ENCODE measurements at regions not wholly inside any gene's neighbourhood (a gene's known extent, or its start where the extent isn't known, plus 50 kb on each side); places are given as distances from the start of the nearest gene placed in this dataset.
A peak's percentile ranks its signal among the peaks of the same experiment; 100 is the strongest.

- Histone ChIP-seq H3K9ac (ENCODE audit: low read depth, low read length) (no peak overlapping the region), H3K36me3 (ENCODE audit: insufficient read depth, low read length) (no peaks in the 10 kb centered on the region), H3K4me2 (ENCODE audit: low read length) (no peak overlapping the region), H3K27me3 (ENCODE audit: control insufficient read depth, insufficient read depth, low read length) (no peaks in the 10 kb centered on the region), H3K4me3 (ENCODE audit: low read length) (no peak overlapping the region), H3K4me1 (ENCODE audit: control insufficient read depth, insufficient read depth, low read length) (no peaks in the 10 kb centered on the region), H3K9me3 (replicated peaks; ENCODE audit: low read length) (no peaks in the 10 kb centered on the region)
Measured at GRCh38 chr14:29123017-29123416, 356.4 kb downstream of the FOXG1 start.

GRCh38 chr14:29126361-29126760, 359.8 kb downstream of the FOXG1 start:
- no peak overlapping the region for H3K4me3 ChIP-seq (ENCODE audit: low read length)
- no peaks in the 10 kb centered on the region for H3K36me3 ChIP-seq (ENCODE audit: insufficient read depth, low read length)

DNA sequence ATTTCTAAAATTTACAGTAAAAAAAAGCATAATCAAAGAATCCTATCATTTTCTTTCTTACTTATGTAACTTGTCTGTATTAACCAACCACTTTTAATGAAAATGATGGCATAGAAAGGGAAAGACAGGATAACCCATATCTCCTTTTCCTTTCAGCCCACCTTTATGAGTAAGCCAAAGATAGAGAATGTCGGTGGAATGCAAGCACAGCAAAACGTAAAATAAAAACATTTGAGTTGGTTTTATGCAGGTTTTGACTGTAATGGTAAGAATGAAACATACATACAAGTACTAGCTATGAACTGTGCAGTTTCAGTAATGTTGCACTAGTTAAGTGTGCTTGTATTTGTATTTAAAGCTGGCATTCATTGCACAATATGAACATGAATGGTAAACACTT, 360.3 kb downstream of the FOXG1 start:
- Histone ChIP-seq H3K9ac (ENCODE audit: low read depth, low read length) (no peak overlapping the region), H3K4me3 (ENCODE audit: low read length) (no peak overlapping the region)

More at GRCh38 chr14:29126361-29126760, 359.8 kb downstream of the FOXG1 start:
- H3K4me1 ChIP-seq (ENCODE audit: control insufficient read depth, insufficient read depth, low read length), result no peaks in the 10 kb centered on the region
- no peak overlapping the region for H3K9ac ChIP-seq (ENCODE audit: low read depth, low read length)
- H3K27me3 ChIP-seq (ENCODE audit: control insufficient read depth, insufficient read depth, low read length), result no peaks in the 10 kb centered on the region
- no peak overlapping the region for H3K4me2 ChIP-seq (ENCODE audit: low read length)
- H3K9me3 ChIP-seq (replicated peaks; ENCODE audit: low read length), result no peaks in the 10 kb centered on the region

DNA sequence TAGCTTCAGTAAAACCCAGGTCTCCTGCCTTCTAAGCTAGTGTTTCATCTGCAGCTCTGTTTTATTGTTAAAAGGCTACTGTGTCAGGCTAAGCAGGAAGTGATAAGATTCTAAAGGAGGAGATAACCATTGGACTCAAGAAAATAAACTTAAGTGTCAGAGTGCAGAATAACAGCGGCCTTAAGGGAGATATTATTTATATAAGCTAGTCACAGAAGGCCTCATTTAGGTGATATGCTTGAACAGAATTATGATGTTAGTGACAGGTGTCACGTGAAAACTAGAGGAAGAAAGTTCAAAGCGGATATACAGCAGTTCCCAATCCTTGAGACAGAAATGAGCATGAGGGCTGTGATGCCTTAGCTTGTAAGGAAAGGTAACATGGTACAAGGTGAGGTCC, 373.4 kb downstream of the FOXG1 start:
- no peak overlapping the region for H3K4me3 ChIP-seq (ENCODE audit: low read length)
- H3K9me3 ChIP-seq (replicated peaks; ENCODE audit: low read length), result no peaks in the 10 kb centered on the region
- H3K4me1 ChIP-seq (ENCODE audit: control insufficient read depth, insufficient read depth, low read length), result peaks cover 9% of the 10 kb centered on the region
- no peak overlapping the region for H3K4me2 ChIP-seq (ENCODE audit: low read length)
- H3K27me3 ChIP-seq (ENCODE audit: control insufficient read depth, insufficient read depth, low read length), result no peaks in the 10 kb centered on the region
- no peaks in the 10 kb centered on the region for H3K36me3 ChIP-seq (ENCODE audit: insufficient read depth, low read length)
- no peak overlapping the region for H3K9ac ChIP-seq (ENCODE audit: low read depth, low read length)

More for the DNA sequence above, 360.3 kb downstream of the FOXG1 start:
- H3K27me3 ChIP-seq (ENCODE audit: control insufficient read depth, insufficient read depth, low read length), result no peaks in the 10 kb centered on the region
- no peaks in the 10 kb centered on the region for H3K4me1 ChIP-seq (ENCODE audit: control insufficient read depth, insufficient read depth, low read length)
- no peak overlapping the region for H3K4me2 ChIP-seq (ENCODE audit: low read length)
- no peaks in the 10 kb centered on the region for H3K9me3 ChIP-seq (replicated peaks; ENCODE audit: low read length)
- H3K36me3 ChIP-seq (ENCODE audit: insufficient read depth, low read length), result no peaks in the 10 kb centered on the region

DNA sequence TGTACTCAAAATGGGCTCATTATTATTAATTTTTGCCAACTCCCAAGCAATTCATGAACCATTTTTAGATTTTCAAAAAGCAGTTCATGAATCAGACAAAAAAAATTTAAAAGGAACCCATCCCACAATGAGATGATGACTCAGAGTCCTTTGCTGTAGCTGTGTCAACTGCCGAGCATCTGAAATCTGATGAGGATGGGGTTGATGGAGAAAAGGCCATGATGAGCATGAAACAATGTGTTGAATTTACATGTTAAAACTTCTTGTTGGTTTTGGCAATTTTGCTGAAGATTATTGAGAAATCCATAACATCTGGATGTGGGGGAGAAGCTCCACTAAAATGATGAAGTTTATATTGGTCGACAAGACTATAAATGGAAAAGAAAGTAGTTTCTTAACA, 378.0 kb downstream of the FOXG1 start:
- Histone ChIP-seq H3K4me2 (ENCODE audit: low read length) (peak overlapping the region; percentile 39), H3K36me3 (ENCODE audit: insufficient read depth, low read length) (no peaks in the 10 kb centered on the region), H3K9ac (ENCODE audit: low read depth, low read length) (no peak overlapping the region), H3K27me3 (ENCODE audit: control insufficient read depth, insufficient read depth, low read length) (no peaks in the 10 kb centered on the region), H3K4me1 (ENCODE audit: control insufficient read depth, insufficient read depth, low read length) (peaks cover 15% of the 10 kb centered on the region), H3K4me3 (ENCODE audit: low read length) (peak overlapping the region; percentile 12), H3K9me3 (replicated peaks; ENCODE audit: low read length) (no peaks in the 10 kb centered on the region)

GRCh38 chr14:29148221-29148620, 381.6 kb downstream of the FOXG1 start:
- H3K27me3 ChIP-seq (ENCODE audit: control insufficient read depth, insufficient read depth, low read length), result no peaks in the 10 kb centered on the region
- no peak overlapping the region for H3K4me3 ChIP-seq (ENCODE audit: low read length)
- H3K9me3 ChIP-seq (replicated peaks; ENCODE audit: low read length), result no peaks in the 10 kb centered on the region
- H3K36me3 ChIP-seq (ENCODE audit: insufficient read depth, low read length), result no peaks in the 10 kb centered on the region
- peaks cover 15% of the 10 kb centered on the region for H3K4me1 ChIP-seq (ENCODE audit: control insufficient read depth, insufficient read depth, low read length)
- no peak overlapping the region for H3K9ac ChIP-seq (ENCODE audit: low read depth, low read length)
- H3K4me2 ChIP-seq (ENCODE audit: low read length), result no peak overlapping the region

DNA sequence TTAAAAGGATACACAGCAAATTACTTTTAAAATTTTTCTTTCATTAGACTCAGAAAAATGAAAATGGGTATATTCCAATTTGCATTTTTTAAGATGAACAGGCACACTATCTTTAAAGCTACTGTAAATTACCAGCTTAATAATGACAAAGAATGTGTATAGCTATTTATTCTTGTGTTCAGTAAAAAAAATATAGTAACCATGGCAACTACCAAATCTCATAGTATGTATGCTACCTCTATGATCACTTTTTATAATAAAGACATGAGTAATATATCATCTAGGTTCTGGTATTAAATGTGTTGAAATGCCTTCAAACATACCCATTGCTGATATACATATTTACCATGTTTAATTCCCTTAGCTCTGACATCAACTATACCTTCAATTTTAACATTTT, 383.2 kb downstream of the FOXG1 start:
- Histone ChIP-seq H3K9me3 (replicated peaks; ENCODE audit: low read length) (no peaks in the 10 kb centered on the region), H3K9ac (ENCODE audit: low read depth, low read length) (no peak overlapping the region), H3K27me3 (ENCODE audit: control insufficient read depth, insufficient read depth, low read length) (no peaks in the 10 kb centered on the region), H3K4me1 (ENCODE audit: control insufficient read depth, insufficient read depth, low read length) (peaks cover 8% of the 10 kb centered on the region), H3K36me3 (ENCODE audit: insufficient read depth, low read length) (no peaks in the 10 kb centered on the region), H3K4me3 (ENCODE audit: low read length) (no peak overlapping the region), H3K4me2 (ENCODE audit: low read length) (no peak overlapping the region)

- H3K36me3 ChIP-seq (ENCODE audit: insufficient read depth, low read length), result no peaks in the 10 kb centered on the region
- H3K4me2 ChIP-seq (ENCODE audit: low read length), result no peak overlapping the region
- H3K9ac ChIP-seq (ENCODE audit: low read depth, low read length), result no peak overlapping the region
- no peak overlapping the region for H3K4me3 ChIP-seq (ENCODE audit: low read length)
- H3K27me3 ChIP-seq (ENCODE audit: control insufficient read depth, insufficient read depth, low read length), result no peaks in the 10 kb centered on the region
- H3K4me1 ChIP-seq (ENCODE audit: control insufficient read depth, insufficient read depth, low read length), result no peaks in the 10 kb centered on the region
- H3K9me3 ChIP-seq (replicated peaks; ENCODE audit: low read length), result no peaks in the 10 kb centered on the region
Measured at GRCh38 chr14:29150659-29151058, 384.1 kb downstream of the FOXG1 start.

- Histone ChIP-seq H3K4me2 (ENCODE audit: low read length) (no peak overlapping the region), H3K4me1 (ENCODE audit: control insufficient read depth, insufficient read depth, low read length) (no peaks in the 10 kb centered on the region), H3K9me3 (replicated peaks; ENCODE audit: low read length) (no peaks in the 10 kb centered on the region), H3K4me3 (ENCODE audit: low read length) (no peak overlapping the region), H3K9ac (ENCODE audit: low read depth, low read length) (no peak overlapping the region), H3K27me3 (ENCODE audit: control insufficient read depth, insufficient read depth, low read length) (no peaks in the 10 kb centered on the region), H3K36me3 (ENCODE audit: insufficient read depth, low read length) (no peaks in the 10 kb centered on the region)
Measured at GRCh38 chr14:29156096-29156495, 389.5 kb downstream of the FOXG1 start.

GRCh38 chr14:29161593-29161992, 395.0 kb downstream of the FOXG1 start:
- Histone ChIP-seq H3K27me3 (ENCODE audit: control insufficient read depth, insufficient read depth, low read length) (no peaks in the 10 kb centered on the region), H3K9me3 (replicated peaks; ENCODE audit: low read length) (no peaks in the 10 kb centered on the region), H3K4me2 (ENCODE audit: low read length) (no peak overlapping the region), H3K9ac (ENCODE audit: low read depth, low read length) (no peak overlapping the region), H3K4me1 (ENCODE audit: control insufficient read depth, insufficient read depth, low read length) (no peaks in the 10 kb centered on the region), H3K4me3 (ENCODE audit: low read length) (no peak overlapping the region), H3K36me3 (ENCODE audit: insufficient read depth, low read length) (no peaks in the 10 kb centered on the region)

DNA sequence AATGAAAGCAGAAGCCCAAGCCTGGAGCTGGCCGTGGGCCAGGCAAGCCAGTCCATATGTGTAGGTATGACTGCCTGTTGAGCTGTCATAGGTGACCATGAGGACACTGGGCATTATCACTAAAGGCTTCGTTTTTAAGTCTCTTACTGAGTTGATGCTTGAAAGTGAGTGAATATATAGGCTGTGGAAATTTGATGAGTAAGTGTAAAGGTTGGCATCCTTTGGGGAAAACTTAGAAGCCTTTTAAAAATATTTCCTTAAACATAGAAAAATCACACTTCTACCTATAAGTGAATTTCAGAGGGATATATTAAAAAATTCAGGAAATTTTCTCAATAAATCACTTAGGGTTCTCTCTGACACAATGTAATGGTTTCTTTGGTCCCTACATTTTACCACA, 396.5 kb downstream of the FOXG1 start:
- Histone ChIP-seq H3K4me3 (ENCODE audit: low read length) (no peak overlapping the region), H3K4me2 (ENCODE audit: low read length) (no peak overlapping the region), H3K27me3 (ENCODE audit: control insufficient read depth, insufficient read depth, low read length) (no peaks in the 10 kb centered on the region), H3K9me3 (replicated peaks; ENCODE audit: low read length) (no peaks in the 10 kb centered on the region), H3K36me3 (ENCODE audit: insufficient read depth, low read length) (no peaks in the 10 kb centered on the region), H3K4me1 (ENCODE audit: control insufficient read depth, insufficient read depth, low read length) (no peaks in the 10 kb centered on the region), H3K9ac (ENCODE audit: low read depth, low read length) (no peak overlapping the region)

DNA sequence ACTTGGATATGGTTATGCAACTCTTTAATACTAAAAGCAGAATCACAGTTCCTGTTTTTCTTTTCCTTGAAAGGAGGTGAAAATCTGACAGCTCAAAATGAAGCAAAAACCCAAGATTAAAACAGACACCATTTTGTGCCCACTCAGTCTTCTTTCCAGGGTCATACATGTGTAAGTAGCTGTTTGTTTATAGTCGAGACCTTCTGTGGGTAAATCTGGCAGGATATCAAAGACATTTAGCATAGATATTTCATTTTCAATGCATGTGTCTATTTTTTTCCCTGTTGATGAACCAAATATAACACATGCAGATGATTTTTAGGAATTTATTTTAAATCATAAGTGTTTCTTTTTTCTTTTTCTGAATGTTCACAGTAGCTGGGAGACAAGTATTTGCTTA, 398.8 kb downstream of the FOXG1 start:
- H3K27me3 ChIP-seq (ENCODE audit: control insufficient read depth, insufficient read depth, low read length), result no peaks in the 10 kb centered on the region

More for the DNA sequence above, 398.8 kb downstream of the FOXG1 start:
- no peak overlapping the region for H3K4me3 ChIP-seq (ENCODE audit: low read length)
- H3K4me1 ChIP-seq (ENCODE audit: control insufficient read depth, insufficient read depth, low read length), result no peaks in the 10 kb centered on the region
- H3K4me2 ChIP-seq (ENCODE audit: low read length), result no peak overlapping the region
- no peak overlapping the region for H3K9ac ChIP-seq (ENCODE audit: low read depth, low read length)
- H3K36me3 ChIP-seq (ENCODE audit: insufficient read depth, low read length), result no peaks in the 10 kb centered on the region
- H3K9me3 ChIP-seq (replicated peaks; ENCODE audit: low read length), result no peaks in the 10 kb centered on the region
